HG02884 (cell line): ENCODE measurements at regions not wholly inside any gene's neighbourhood (a gene's known extent, or its start where the extent isn't known, plus 50 kb on each side); places are given as distances from the start of the nearest gene placed in this dataset.
"Not testable (repeated sequence)": the region's sequence is repeated elsewhere in the genome, so short reads cannot be mapped to it uniquely, and the experiment has no call there.

Experiments
- ATAC-seq: cut with Tn5 transposase; IDR thresholded peaks from one replicate; pipeline ENCODE4 v1.9.1; 2021; ENCODE audit warnings: mild to moderate bottlenecking, moderate library complexity; ENCODE audit not compliant: unreplicated experiment

GRCh38 chr10:34058845-34059614 lies 724.6 kb upstream of the NRP1 start:
- ATAC-seq, result no peak

DNA sequence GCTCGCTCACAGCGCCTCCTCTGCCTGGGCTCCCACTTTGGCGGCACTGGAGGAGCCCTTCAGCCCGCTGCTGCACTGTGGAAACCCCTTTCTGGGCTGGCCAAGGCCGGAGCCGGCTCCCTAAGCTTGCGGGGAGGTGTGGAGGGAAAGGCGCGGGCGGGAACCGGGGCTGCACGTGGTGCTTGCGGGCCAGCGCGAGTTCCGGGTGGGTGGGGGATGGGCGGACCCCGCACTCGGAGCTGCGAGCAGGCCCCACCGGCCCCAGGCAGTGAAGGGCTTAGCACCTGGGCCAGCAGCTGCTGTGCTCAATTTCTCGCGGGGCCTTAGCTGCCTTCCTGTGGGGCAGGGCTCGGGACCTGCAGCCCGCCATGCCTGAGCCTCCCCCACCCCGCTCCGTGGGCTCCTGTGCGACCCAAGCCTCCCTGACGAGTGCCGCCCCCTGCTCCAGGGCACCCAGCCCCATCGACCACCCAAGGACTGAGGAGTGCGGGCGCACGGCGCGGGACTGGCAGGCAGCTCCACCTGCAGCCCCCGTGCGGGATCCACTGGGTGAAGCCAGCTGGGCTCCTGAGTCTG lies 721.0 kb upstream of the NRP1 start:
- ATAC-seq, result not testable (repeated sequence)

DNA sequence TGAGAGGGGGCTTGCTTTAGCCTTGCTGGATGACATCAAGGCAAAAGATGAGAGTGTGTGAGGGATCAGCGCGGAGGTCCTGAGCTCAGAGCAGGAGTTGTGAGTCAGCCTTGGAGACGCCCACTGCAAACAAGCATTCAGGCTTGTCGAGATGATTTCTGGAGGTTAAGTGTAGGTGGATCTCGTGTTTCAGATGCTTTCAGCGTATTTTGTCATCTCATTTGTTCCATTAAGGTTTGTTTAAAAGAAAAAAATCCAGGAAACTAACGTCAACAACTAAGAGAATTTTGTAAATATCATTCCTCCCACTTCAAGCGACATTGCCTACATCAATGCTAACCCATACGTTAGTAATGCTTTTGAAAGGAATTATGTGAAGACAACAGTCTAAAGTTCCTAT lies 715.4 kb upstream of the NRP1 start:
- ATAC-seq, result no peak

DNA sequence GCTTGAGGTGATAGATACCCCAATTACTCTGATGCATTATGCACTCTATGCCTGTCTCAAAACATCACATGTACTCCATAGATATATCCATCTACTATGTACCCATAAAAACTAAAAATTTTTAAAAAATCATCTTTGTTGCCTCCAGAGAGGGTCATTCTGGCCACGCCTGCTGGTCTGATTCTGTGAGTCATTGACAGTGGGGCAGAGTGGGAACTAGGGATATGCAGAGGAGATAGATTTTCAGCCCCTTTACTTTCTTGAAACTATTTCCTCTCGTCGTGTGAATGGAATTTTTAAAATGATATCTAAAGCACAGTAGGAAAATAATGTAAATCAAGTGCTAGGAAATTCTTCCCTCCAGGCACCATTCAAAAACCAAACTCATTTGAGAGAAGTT lies 715.0 kb upstream of the NRP1 start:
- no peak for ATAC-seq

DNA sequence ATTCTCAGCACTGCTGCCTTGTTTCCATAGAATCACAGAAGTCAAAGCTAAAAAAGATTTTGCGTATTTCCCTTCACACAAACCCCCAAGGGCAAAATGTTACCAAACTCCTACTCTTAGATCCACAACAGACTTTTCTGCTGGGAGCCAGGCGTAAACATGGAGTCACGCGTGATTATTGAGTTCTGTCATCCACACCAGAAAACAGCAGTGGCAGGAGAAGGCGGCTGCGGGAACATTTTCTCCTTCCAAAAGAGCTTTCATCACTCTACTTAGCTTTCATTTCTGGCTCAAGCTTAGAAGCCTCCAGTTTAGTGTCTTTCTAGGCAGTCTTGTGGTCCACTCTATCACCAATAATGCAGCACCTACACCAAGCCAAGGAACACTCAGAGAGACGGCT lies 712.9 kb upstream of the NRP1 start:
- no peak for ATAC-seq

- ATAC-seq, result no peak
These were observed 712.1 kb upstream of the NRP1 start for GRCh38 chr10:34046506-34047034.

DNA sequence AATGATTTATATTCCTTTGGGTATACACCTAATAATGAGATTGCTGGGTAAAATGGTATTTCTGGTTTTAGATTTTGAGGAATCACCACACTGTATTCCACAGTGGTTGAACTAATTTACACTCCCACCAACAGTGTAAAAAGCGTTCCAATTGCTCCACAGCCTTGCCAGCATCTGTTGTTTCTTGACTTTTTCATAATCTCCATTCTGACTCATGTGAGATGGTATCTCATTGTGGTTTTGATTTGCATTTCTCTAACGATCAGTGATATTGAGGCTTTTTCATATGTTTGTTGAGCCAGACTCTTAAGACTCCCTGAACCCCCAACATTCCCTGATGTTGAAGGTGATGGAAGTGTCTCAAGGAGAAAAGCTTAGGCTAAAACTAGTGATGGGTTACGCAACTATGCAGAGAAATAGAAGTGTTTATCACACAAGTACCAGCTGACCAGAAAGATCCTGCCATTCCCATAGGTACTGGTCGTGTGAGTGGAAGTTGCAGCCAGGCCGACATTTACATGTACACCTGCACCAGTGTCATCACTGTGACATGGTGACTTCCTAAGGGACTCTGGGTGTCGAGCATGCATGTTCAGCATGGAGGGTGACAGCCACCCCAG lies 711.2 kb upstream of the NRP1 start:
- no peak for ATAC-seq

DNA sequence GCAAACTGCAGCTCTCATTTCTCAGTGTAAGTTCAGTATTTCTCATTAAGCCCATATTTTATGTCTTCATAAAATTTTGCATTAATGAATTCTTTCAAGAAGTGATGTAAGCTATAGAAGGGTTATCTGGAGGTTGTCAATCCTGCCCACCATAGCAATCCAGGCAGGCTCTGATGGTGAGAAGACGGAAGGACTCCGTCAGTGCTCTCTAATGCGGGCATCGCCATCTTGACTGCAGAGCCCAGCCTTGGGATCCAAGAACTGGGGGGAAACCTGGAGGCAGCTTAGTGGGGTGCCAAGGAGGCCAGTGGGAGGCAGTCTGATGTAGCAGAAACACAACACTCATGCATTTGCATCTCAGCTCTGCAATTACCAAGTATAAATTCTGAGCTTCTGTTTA lies 707.4 kb upstream of the NRP1 start:
- ATAC-seq, result no peak

DNA sequence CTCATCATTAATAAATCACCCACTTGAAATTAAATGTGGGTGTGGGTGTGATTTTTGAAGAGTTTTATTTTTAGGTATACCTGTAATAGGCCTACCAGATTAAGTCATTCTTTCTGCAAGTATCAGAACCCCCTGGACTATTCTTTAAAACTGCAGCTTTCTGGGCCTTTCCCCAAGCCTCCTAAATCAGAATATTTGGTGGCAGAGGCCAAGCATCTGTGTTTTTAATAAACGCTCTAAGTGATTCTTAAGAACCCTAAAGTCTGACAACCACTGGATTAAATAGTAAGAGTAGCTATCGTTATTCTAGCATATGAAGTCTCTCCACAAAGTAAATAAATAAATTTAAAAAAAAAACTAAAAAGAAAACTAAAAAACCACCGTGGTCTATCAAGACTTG lies 703.0 kb upstream of the NRP1 start:
- no peak for ATAC-seq

GRCh38 chr10:34035241-34035790 lies 700.8 kb upstream of the NRP1 start:
- not testable (repeated sequence) for ATAC-seq

DNA sequence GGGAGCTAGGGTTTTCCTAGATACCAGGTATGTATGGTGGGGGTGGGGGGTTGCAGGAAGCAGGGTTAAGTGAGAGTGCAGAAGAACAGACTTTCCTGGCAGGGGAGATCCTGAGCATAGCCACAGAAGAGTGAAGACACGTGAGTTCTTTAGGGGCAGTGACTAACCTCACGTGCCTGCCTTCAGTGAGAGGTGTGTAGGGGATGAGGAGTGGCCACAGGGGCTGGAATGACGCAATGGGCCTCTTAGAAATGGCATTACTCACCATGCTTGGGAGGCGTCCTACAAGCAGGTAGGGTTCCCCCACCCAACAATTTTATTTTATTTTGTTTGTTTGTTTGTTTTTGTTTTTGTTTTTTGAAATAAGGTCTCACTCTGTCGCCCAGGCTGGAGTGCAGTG lies 698.6 kb upstream of the NRP1 start:
- no peak for ATAC-seq

DNA sequence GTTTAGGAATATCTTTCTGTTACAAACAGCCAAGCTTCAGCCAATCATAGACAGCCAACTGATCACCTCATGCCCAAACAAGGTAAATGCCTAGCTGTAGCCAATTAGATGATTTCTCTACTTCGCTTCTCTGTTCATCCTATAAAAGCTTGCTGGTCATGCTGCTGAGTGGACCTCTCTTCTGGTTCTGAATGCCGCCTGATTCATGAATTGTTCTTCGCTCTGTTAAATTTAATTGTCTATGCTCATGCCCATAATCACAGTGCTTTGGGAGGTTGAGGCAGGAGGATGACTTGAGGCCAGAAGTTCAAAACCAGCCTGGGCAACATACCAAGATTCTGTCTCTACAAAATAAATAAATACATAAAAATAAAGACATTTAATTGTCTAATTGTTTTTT lies 698.1 kb upstream of the NRP1 start:
- ATAC-seq, result no peak

DNA sequence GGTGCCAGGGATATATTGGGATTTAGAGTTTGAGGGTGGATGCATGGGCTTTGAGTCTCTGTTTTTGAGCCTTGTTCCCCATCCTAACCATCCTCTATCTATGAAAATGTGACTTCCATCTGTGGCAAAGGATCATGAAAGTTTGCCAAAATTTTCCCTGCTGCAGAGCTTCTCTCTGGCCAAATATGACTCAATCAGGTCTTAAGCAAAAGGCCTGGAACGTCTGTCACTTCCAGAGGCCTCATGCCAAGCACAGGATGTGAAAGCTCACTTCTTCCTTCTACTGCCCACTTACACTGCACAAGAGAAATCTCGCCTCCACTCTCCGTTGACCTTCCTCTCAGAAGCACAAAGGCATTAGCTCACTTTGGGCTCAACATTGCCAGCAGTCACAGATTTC lies 696.9 kb upstream of the NRP1 start:
- no peak for ATAC-seq

GRCh38 chr10:34029455-34029854 lies 695.0 kb upstream of the NRP1 start:
- no peak for ATAC-seq

DNA sequence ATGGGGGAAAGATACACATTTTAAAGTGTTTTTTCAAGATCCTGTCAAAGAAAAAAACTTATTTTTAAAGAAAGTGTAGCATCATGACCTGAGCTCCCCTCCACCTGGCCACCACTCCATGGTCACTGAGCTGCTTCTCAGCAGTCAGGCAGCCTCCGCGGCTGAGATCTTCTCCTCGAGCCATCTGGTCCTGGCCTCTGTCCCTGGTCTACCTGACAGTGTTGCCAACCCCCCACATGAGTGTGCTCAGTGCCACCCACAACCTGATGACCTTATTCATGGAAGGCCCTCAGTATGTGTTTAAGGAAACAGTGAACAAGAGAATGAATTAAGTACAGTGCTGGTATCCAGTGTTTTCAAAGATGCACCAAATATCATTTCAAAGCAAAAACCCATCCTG lies 694.5 kb upstream of the NRP1 start:
- ATAC-seq, result no peak

- no peak for ATAC-seq
These were observed 690.4 kb upstream of the NRP1 start for GRCh38 chr10:34024693-34025425.

DNA sequence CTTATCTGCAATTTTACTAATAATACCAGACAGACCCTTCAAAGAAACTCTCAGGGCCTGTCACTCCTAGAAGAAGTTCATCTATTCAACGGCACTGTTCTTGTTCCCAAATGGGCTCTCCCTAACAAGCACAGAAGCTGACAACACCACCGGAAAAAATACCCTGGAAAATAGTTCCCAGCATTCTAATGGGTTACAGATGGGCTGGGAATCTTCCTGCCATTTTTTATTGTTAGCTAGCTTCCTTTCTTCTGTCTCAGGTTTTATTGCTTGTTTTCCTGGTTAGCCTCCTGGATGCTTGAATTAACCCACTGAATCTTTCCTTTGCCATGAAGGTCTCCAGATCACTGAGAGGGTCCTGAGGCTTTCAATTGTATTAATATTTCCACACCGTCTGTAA lies 689.8 kb upstream of the NRP1 start:
- no peak for ATAC-seq

DNA sequence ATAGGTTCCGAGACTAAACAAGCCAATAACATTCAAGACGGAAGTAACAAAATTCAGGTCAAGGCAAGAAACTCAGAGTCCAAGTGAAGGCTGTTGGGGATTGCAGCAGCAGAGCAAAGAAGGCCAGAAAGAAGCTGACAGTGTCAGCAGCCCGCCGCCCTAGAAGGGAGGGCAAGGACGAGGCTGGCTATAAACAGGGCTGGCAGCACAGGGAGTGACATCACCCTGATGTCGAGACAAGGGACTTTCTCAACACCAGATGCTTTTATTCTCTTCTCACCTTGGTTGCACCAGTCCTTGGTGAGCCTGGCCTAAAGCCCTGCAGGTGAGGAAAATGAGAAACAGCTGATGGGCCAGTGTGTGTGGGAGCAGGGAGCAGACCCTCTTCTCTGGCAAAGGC lies 687.7 kb upstream of the NRP1 start:
- ATAC-seq, result no peak

GRCh38 chr10:34018784-34019183 lies 684.3 kb upstream of the NRP1 start:
- ATAC-seq, result no peak

DNA sequence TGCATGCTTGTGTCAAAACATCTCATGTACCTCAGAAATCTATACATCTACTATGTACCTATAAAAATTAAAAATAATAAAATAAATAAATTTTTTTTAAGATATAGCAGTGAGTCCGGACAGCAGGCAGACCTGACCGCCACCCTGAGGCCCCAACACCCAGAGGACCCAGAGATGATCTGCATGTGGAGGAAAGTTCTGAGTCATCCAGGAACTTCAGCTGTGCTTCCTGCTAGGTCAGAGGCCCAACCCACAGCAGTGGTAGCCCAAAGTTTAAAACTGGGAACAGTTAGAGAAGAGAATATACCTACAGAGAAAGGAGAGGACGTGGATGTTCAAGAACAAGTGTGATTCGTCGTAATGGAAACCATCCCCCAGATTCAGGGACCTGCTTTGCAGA lies 683.7 kb upstream of the NRP1 start:
- no peak for ATAC-seq

DNA sequence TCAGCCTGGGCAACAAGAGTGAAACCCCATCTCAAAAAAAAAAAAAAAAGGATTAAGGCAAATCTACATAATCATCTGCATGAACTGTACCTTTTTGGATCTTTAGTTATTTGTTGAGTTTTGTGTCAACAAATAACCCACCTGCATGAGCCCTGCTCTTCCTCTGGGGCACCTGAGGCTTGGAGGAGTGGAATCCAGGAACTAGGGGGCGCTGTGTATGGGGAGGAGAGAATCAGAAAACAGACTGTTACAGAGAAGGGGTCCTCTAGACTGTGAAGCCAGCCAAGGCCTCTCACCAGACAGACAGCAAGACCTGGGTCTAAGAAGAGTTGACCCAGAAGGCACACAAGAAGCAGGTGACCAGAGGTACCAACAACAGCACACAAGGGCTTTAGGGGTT lies 682.8 kb upstream of the NRP1 start:
- no peak for ATAC-seq
